Endothelial cell of umbilical vein (primary cell): ENCODE measurements at regions not wholly inside any gene's neighbourhood (a gene's known extent, or its start where the extent isn't known, plus 50 kb on each side); places are given as distances from the start of the nearest gene placed in this dataset.

Source experiments
- BruUV-seq: library from RNA; stranded (reverse); fragments of 400-500 nt; replicated peaks from 2 replicates; lab custom pipeline; 2021; lab: Mats Ljungman, UMichigan
- CTCF ChIA-PET: fragments of 300-600, 350-600 bp; sonication (Branson Sonifier 250); formaldehyde crosslinking; loops from one replicate; lab custom pipeline; 2021; ENCODE audit warnings: antibody characterized with exemption, inconsistent platforms; lab: Charles Lee
- POLR2A ChIA-PET: fragments of 300-600, 350-600 bp; sonication (Branson Sonifier 250); formaldehyde crosslinking; loops from one replicate; lab custom pipeline; 2021; ENCODE audit warnings: antibody characterized with exemption, inconsistent platforms; lab: Charles Lee
- DNase-seq: peaks from one replicate; pipeline ENCODE4 v3.0.0-alpha.2; 2011; ENCODE audit warnings: low read depth, low spot score
- FAIRE-seq: peaks from 2 replicates; lab custom pipeline; 2011; peaks lifted over from hg19 to GRCh38; lab: Jason Lieb, UNC
- H2AFZ ChIP-seq: 2 replicates; pipeline ENCODE4 v1.6.0; 2012; ENCODE audit warnings: low read depth, low read length, control low read depth, inconsistent platforms
- H3K27ac ChIP-seq: 2 replicates; pipeline ENCODE4 v1.5.1; 2011; ENCODE audit warnings: low read depth, mild to moderate bottlenecking, control low read depth, low read length, moderate library complexity; ENCODE audit not compliant: insufficient read depth
- H3K27me3 ChIP-seq, 2 experiments: 2 replicates each; pipeline versions ENCODE4 v1.6.0 to v1.6.1; 2011; ENCODE audit warnings: low read length in 2 of 2, mixed read lengths in 1 of 2; ENCODE audit not compliant: control insufficient read depth in 2 of 2, insufficient read depth in 2 of 2
- H3K36me3 ChIP-seq, 2 experiments: 2 replicates in 1 of 2; 3 replicates in 1 of 2; pipeline ENCODE4 v1.5.1; 2011; ENCODE audit warnings: low read length in 2 of 2, mild to moderate bottlenecking in 1 of 2, moderate library complexity in 1 of 2; ENCODE audit not compliant: control insufficient read depth in 2 of 2, insufficient read depth in 2 of 2; ENCODE audit errors: extremely low read depth in 1 of 2
- H3K4me1 ChIP-seq: 3 replicates; pipeline ENCODE4 v1.5.1; 2011; ENCODE audit warnings: mild to moderate bottlenecking, low read length; ENCODE audit not compliant: control insufficient read depth, insufficient read depth; ENCODE audit errors: extremely low read depth
- H3K4me2 ChIP-seq: 2 replicates; pipeline ENCODE4 v1.6.1; 2011; ENCODE audit warnings: low read length, control low read depth, mixed read lengths; ENCODE audit not compliant: insufficient read depth
- H3K4me3 ChIP-seq, 3 experiments: fragments of 200-600 bp in 1 of 3; sonication (generic), shearing (Covaris generic) in 1 of 3; replicated peaks in 1 of 3; 2 replicates each; pipeline ENCODE4 v1.5.1; 2011 to 2016; ENCODE audit warnings: control low read depth in 3 of 3, low read length in 3 of 3, mild to moderate bottlenecking in 2 of 3, inconsistent platforms in 1 of 3, low read depth in 1 of 3, moderate library complexity in 1 of 3; ENCODE audit not compliant: insufficient read depth in 1 of 3
- H3K79me2 ChIP-seq: 2 replicates; pipeline ENCODE4 v1.6.0; 2012; ENCODE audit warnings: low read length, inconsistent platforms; ENCODE audit not compliant: control insufficient read depth, insufficient read depth
- H3K9ac ChIP-seq: replicated peaks from 2 replicates; pipeline ENCODE3; 2011; ENCODE audit warnings: low read length, control low read depth; ENCODE audit not compliant: insufficient read depth; ENCODE audit errors: extremely low read depth
- H3K9me1 ChIP-seq: replicated peaks from 3 replicates; pipeline ENCODE4 v1.6.0; 2011; ENCODE audit warnings: mild to moderate bottlenecking, low read length; ENCODE audit not compliant: control insufficient read depth, insufficient read depth; ENCODE audit errors: extremely low read depth
- H3K9me3 ChIP-seq: replicated peaks from 2 replicates; pipeline ENCODE4 v1.5.1; 2012; ENCODE audit warnings: low read length, inconsistent platforms; ENCODE audit not compliant: control insufficient read depth, insufficient read depth
- H4K20me1 ChIP-seq: replicated peaks from 2 replicates; pipeline ENCODE3; 2011; ENCODE audit warnings: mild to moderate bottlenecking, low read length; ENCODE audit not compliant: control insufficient read depth, insufficient read depth; ENCODE audit errors: extremely low read depth
- EZH2 ChIP-seq: IDR thresholded peaks from 2 replicates; pipeline ENCODE4 v1.6.1; 2012; ENCODE audit warnings: borderline replicate concordance, low read depth, mild to moderate bottlenecking, moderate library complexity, low read length, inconsistent platforms; ENCODE audit not compliant: severe bottlenecking
- FOS ChIP-seq: IDR thresholded peaks from 2 replicates; pipeline ENCODE4 v1.6.1; 2011; ENCODE audit warnings: mild to moderate bottlenecking, low read length, moderate library complexity, borderline replicate concordance; ENCODE audit not compliant: insufficient read depth
- GATA2 ChIP-seq: IDR thresholded peaks from 2 replicates; pipeline ENCODE4 v1.7.0; 2011; ENCODE audit warnings: low read depth, mild to moderate bottlenecking, moderate library complexity, mixed read lengths, low read length; ENCODE audit not compliant: insufficient read length, insufficient read depth
- JUN ChIP-seq: IDR thresholded peaks from 2 replicates; pipeline ENCODE4 v1.6.1; 2011; ENCODE audit warnings: borderline replicate concordance, low read depth; ENCODE audit not compliant: insufficient read length, insufficient read depth
- MYC ChIP-seq: IDR thresholded peaks from one replicate; pipeline ENCODE4 v1.6.1; 2011; ENCODE audit warnings: mild to moderate bottlenecking, low read depth, low read length
- POLR2A ChIP-seq: IDR thresholded peaks from 2 replicates; pipeline ENCODE4 v1.6.1; 2012; ENCODE audit warnings: low read depth, mild to moderate bottlenecking, control low read depth, low read length
- POLR2AphosphoS5 ChIP-seq: IDR thresholded peaks from 2 replicates; pipeline ENCODE4 v1.6.1; 2012; ENCODE audit warnings: low read depth, mild to moderate bottlenecking, control low read depth, low read length, moderate library complexity; ENCODE audit not compliant: insufficient read depth
- dilution Hi-C: fragments of 300-500 bp; cut with MboI; formaldehyde crosslinking; loops from one replicate; pipeline ENCODE4 v1.15.0; 2019; ENCODE audit warnings: low sequenced_read_pairs; ENCODE audit not compliant: extremely low pct_ligation_motif_present
- intact Hi-C: fragments of 100-400 bp; cut with micrococcal nuclease; formaldehyde crosslinking; loops from one replicate; pipeline ENCODE4 v1.10.0; 2022
- TF ChIP-seq, protein P1 (sequence below): IDR thresholded peaks from 2 replicates; pipeline ENCODE4 v1.6.1; 2011; ENCODE audit not compliant: insufficient read depth, insufficient read length
- TF ChIP-seq, protein P2 (sequence below), 2 donors: IDR thresholded peaks; 1 replicate in 1 of 2; 2 replicates in 1 of 2; pipeline ENCODE4 v1.5.1; 2011; ENCODE audit warnings: low read length in 2 of 2, mild to moderate bottlenecking in 2 of 2, moderate library complexity in 2 of 2, control low read depth in 1 of 2, inconsistent platforms in 1 of 2, low read depth in 1 of 2; ENCODE audit not compliant: insufficient read depth in 1 of 2; ENCODE audit errors: extremely low read depth in 1 of 2

GRCh38 chr22:49452362-49452946 is 375.2 kb downstream of the BRD1 start:
- H3K4me1 ChIP-seq = no peaks in the 10 kb centered on the region
- H3K79me2 ChIP-seq = no peaks in the 10 kb centered on the region
- no peak overlapping the region for H3K27ac ChIP-seq
- H3K4me3 ChIP-seq = no peak overlapping the region
- dilution Hi-C loops (no loop called here), intact Hi-C loops (no loop called here)
- TF ChIP-seq, protein P1, sequence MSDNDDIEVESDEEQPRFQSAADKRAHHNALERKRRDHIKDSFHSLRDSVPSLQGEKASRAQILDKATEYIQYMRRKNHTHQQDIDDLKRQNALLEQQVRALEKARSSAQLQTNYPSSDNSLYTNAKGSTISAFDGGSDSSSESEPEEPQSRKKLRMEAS = no peak
- no peak for TF ChIP-seq POLR2A
- no peak for TF ChIP-seq MYC
- TF ChIP-seq, protein P2, sequence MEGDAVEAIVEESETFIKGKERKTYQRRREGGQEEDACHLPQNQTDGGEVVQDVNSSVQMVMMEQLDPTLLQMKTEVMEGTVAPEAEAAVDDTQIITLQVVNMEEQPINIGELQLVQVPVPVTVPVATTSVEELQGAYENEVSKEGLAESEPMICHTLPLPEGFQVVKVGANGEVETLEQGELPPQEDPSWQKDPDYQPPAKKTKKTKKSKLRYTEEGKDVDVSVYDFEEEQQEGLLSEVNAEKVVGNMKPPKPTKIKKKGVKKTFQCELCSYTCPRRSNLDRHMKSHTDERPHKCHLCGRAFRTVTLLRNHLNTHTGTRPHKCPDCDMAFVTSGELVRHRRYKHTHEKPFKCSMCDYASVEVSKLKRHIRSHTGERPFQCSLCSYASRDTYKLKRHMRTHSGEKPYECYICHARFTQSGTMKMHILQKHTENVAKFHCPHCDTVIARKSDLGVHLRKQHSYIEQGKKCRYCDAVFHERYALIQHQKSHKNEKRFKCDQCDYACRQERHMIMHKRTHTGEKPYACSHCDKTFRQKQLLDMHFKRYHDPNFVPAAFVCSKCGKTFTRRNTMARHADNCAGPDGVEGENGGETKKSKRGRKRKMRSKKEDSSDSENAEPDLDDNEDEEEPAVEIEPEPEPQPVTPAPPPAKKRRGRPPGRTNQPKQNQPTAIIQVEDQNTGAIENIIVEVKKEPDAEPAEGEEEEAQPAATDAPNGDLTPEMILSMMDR (IDR thresholded peaks at IDR 0.05; ENCODE audit: extremely low read depth in 1 of 2, insufficient read depth in 1 of 2, low read depth in 1 of 2, low read length in 2 of 2) = no peak
- CTCF ChIA-PET = no interaction called here
- H4K20me1 ChIP-seq = no peaks in the 10 kb centered on the region
- BruUV-seq = no TSS peak
- FAIRE-seq = no peak
- H3K9me3 ChIP-seq = peaks cover 7% of the 10 kb centered on the region
- H3K9ac ChIP-seq = no peak overlapping the region
- POLR2A ChIA-PET = no interaction called here
- H3K27me3 ChIP-seq = no peaks in the 10 kb centered on the region
- no peak overlapping the region for H2AFZ ChIP-seq
- H3K4me2 ChIP-seq = no peak overlapping the region
- no peaks in the 10 kb centered on the region for H3K36me3 ChIP-seq
- no peak for DNase-seq
- H3K9me1 ChIP-seq = no peaks in the 10 kb centered on the region

- Histone ChIP-seq H4K20me1 (no peaks in the 10 kb centered on the region), H3K4me2 (no peak overlapping the region), H3K79me2 (no peaks in the 10 kb centered on the region), H3K27ac (no peak overlapping the region), H3K4me1 (no peaks in the 10 kb centered on the region), H3K36me3 (no peaks in the 10 kb centered on the region), H3K4me3 (no peak overlapping the region), H3K9me1 (no peaks in the 10 kb centered on the region), H3K9ac (no peak overlapping the region), H2AFZ (no peak overlapping the region), H3K9me3 (peaks cover 7% of the 10 kb centered on the region), H3K27me3 (no peaks in the 10 kb centered on the region)
- dilution Hi-C loops (no loop called here), intact Hi-C loops (no loop called here)
- CTCF ChIA-PET = no interaction called here
- DNase-seq = no peak
- TF ChIP-seq POLR2AphosphoS5 (no peak), FOS (no peak), MYC (no peak), GATA2 (no peak), POLR2A (no peak), JUN (no peak), EZH2 (no peak)
- TF ChIP-seq, protein P1 = no peak
- TF ChIP-seq, protein P2 (IDR thresholded peaks at IDR 0.05; ENCODE audit: extremely low read depth in 1 of 2, insufficient read depth in 1 of 2, low read depth in 1 of 2, low read length in 2 of 2) = no peak
- POLR2A ChIA-PET = no interaction called here
- FAIRE-seq = no peak
- no TSS peak for BruUV-seq
Observed at GRCh38 chr22:49451070-49451840, 376.4 kb downstream of the BRD1 start.
